HEK293T (cell line): ENCODE measurements at regions not wholly inside any gene's neighbourhood (a gene's known extent, or its start where the extent isn't known, plus 50 kb on each side); places are given as distances from the start of the nearest gene placed in this dataset.

Source experiments
- ARNT ChIP-seq: fragments of 450-650 bp; IDR thresholded peaks from 2 replicates; pipeline ENCODE4 v1.6.1; 2017; ENCODE audit warnings: mild to moderate bottlenecking
- BHLHE40 ChIP-seq: fragments of 450-650 bp; IDR thresholded peaks from 2 replicates; pipeline ENCODE4 v1.6.1; 2016; ENCODE audit warnings: mild to moderate bottlenecking, moderate library complexity, borderline replicate concordance
- CTBP1 ChIP-seq: fragments of 450-650 bp; IDR thresholded peaks from 2 replicates; pipeline ENCODE4 v1.6.1; 2016; ENCODE audit warnings: borderline replicate concordance
- ELF4 ChIP-seq: fragments of 450-650 bp; IDR thresholded peaks from 2 replicates; pipeline ENCODE4 v1.6.1; 2017; ENCODE audit warnings: antibody characterized with exemption
- FOXA1 ChIP-seq: fragments of 450-650 bp; IDR thresholded peaks from 2 replicates; pipeline ENCODE4 v1.6.1; 2016; ENCODE audit warnings: mild to moderate bottlenecking
- FOXM1 ChIP-seq: fragments of 450-650 bp; IDR thresholded peaks from 2 replicates; pipeline ENCODE4 v1.6.1; 2017; ENCODE audit warnings: mild to moderate bottlenecking, borderline replicate concordance
- HDGF ChIP-seq: fragments of 450-650 bp; IDR thresholded peaks from 2 replicates; pipeline ENCODE4 v1.6.1; 2017; ENCODE audit warnings: antibody characterized with exemption, borderline replicate concordance
- LEF1 ChIP-seq: fragments of 450-650 bp; IDR thresholded peaks from 2 replicates; pipeline ENCODE4 v1.6.1; 2017; ENCODE audit warnings: mild to moderate bottlenecking, borderline replicate concordance
- PKNOX1 ChIP-seq: fragments of 450-650 bp; IDR thresholded peaks from 2 replicates; pipeline ENCODE4 v1.6.1; 2016
- SP1 ChIP-seq: fragments of 450-650 bp; IDR thresholded peaks from 2 replicates; pipeline ENCODE4 v1.6.1; 2017
- SUZ12 ChIP-seq: fragments of 450-650 bp; IDR thresholded peaks from 2 replicates; pipeline ENCODE4 v1.6.1; 2016; ENCODE audit warnings: mild to moderate bottlenecking
- TARDBP ChIP-seq: fragments of 450-650 bp; IDR thresholded peaks from 2 replicates; pipeline ENCODE4 v1.6.1; 2016
- ZNF384 ChIP-seq: fragments of 450-650 bp; IDR thresholded peaks from 2 replicates; pipeline ENCODE4 v1.6.1; 2016

- TF ChIP-seq BHLHE40 (no peak), SP1 (no peak), FOXA1 (no peak), CTBP1 (no peak), LEF1 (no peak), SUZ12 (no peak), TARDBP (no peak), FOXM1 (no peak), ZNF384 (no peak), ELF4 (no peak), ARNT (no peak), PKNOX1 (no peak), HDGF (no peak)
Observed at GRCh38 chr19:31596751-31597150, 247.5 kb upstream of the TSHZ3 start.
